GM19467 (cell line): ENCODE measurements at regions not wholly inside any gene's neighbourhood (a gene's known extent, or its start where the extent isn't known, plus 50 kb on each side); places are given as distances from the start of the nearest gene placed in this dataset.

Experiments
- ATAC-seq: cut with Tn5 transposase; IDR thresholded peaks from one replicate; pipeline ENCODE4 v1.9.1; 2021; ENCODE audit warnings: mild to moderate bottlenecking, moderate library complexity; ENCODE audit not compliant: unreplicated experiment

DNA sequence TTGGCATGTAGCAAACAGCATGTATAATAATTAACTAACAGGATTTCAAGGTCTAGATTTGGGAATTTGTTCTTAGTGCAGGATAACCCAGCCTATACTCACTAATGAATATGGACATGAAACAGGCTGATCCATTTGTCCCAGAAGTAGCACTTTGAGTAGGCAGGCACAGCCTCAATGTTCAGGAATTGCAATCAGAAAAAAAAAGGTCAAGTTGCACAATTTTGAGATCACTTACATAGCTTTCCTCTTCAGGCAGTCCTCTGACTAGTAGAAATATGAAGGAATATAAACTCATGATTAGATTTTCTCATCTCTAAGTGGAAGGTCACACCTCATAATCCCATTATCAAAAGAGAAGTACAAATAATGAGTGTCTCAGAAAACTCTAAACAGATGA, 921.4 kb upstream of the CELF2 start:
- ATAC-seq, result no peak

DNA sequence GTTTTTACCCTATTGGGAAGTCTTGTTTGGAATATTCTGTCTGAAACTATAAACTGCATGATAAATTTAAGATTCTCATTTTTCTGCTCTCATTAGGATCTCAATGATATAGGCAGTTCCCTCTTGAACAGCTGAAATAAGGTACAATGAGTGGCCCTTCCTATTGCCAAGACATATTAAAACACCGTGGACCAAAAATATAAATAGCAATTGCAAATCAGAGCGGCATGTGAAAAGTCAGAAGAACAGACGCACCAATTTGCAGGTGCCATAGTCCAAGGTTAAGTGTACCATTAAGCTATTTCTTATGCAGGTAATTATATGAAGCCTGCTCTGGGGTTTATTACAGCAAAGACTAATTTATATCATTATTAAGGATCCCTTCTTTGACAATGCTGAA, 920.8 kb upstream of the CELF2 start:
- no peak for ATAC-seq

DNA sequence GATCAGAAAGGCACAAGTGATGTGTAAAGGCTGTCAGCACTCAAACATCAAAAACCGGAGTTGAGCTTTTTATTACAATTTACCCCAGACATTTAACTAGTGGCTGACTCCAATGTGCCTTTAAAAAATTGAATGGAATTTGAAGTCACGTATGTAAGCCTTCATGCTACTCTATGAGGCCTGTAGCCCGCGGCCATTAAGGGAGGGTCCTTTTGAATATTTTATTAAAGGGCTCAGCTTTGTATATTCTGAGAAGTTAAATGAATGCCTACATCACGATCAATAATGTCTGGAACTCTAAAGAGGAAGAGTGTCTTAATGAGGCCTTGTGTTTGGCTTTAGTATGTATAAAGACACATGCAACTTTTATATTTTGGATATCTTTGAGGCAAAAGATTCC, 916.6 kb upstream of the CELF2 start:
- no peak for ATAC-seq

DNA sequence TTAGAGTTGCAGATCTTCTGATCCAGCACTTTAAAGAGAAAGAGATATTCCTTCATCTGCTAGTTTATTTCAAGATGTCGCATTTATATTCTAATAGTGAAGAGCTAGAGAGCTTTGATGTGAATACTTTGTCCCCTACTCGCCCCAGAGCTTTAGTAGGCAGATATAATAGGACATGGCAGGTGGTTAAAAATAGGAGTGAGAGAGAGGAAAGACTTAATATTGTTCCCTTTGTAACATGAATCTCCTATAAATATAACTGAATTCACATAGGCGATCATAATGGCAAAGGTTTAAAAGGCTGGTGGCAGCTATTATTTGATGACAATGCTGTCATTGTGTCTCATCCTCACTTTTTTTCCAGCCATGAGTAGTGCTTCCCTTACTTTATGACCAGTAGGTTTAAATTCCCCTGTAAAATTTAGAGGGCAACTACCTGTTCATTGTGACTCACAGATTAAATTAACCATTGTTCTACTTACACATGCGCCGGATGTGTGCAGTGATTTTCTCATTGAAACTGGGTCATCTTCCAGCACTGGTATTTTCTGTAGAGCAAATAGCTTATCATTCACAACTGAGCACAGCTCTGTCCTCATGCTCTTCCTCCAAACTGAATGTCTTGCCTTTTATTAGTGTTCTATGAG, 906.7 kb upstream of the CELF2 start:
- no peak for ATAC-seq

DNA sequence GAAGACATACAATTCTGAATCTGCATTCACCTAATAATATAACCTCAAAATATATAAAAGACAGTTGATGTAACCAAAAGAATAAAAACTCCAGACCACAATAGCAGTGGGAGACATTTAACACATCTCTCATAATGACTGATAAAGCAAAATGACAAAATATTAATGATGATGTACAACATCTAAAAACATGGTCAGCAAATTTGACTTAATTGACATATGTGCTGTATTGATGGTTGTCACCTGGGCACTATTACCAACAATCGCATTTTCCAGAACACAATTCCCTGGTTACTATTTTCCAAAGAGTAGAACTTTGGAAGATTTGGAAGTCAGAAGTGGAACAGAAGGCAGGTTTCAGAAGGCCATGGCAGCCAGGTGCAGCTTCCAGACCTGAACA, 899.5 kb upstream of the CELF2 start:
- no peak for ATAC-seq

DNA sequence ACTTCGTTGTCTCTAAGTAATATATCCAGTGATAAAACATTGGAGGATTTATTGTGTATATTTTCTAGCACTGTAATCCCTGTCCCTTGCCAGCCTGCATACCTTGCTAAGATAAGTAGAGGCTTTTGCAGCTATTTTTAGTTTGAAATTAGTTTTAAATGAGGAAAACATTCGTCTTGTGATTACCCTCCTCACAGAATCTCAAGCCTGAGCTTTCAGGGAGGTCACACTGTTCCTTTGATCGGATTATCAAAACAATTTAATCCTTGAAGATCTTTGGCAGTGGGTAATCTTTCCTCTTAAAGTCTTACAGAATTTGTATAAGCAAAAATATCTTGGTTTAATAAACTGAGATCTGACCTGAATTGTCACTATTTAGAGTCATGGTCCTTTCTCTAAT, 897.0 kb upstream of the CELF2 start:
- ATAC-seq, result no peak

DNA sequence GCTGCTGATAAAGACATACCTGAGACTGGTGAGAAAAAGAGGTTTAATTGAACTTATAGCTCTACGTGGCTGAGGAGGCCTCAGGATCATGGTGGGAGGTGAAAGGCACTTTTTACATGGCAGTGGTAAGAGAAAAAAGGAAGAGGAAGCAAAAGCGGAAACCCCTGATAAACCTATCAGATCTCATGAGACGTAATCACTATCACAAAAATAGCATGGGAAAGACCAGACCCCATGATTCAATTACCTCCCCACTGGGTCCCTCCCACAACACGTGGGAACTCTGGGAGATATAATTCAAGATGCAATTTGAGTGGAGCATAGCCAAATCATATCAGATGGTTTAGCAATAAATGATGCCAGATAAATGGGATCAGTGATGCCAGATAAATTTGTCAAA, 892.0 kb upstream of the CELF2 start:
- no peak for ATAC-seq

GRCh38 chr10:10126218-10126617, 891.5 kb upstream of the CELF2 start:
- no peak for ATAC-seq

- ATAC-seq, result no peak
Measured at GRCh38 chr10:10128387-10128786, 889.3 kb upstream of the CELF2 start.

DNA sequence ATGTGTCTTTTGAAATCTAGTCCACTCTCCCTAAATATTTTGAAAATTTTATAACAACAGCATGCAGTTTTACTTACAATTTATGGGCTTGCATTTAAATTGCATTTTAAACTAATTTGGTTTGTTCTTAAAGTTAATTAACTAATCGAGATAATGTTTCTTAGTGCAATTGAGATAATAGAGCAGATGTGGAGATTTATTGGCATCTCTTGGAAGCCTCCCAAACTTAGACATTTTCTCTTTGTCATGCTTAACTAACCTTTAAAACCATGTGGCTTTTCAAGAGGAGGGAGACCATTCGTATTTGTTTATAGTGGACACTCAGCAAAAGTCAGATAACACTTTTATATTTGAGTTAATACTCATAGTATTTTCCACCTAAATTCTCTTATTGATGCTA, 887.0 kb upstream of the CELF2 start:
- no peak for ATAC-seq

GRCh38 chr10:10132009-10132408, 885.7 kb upstream of the CELF2 start:
- no peak for ATAC-seq

DNA sequence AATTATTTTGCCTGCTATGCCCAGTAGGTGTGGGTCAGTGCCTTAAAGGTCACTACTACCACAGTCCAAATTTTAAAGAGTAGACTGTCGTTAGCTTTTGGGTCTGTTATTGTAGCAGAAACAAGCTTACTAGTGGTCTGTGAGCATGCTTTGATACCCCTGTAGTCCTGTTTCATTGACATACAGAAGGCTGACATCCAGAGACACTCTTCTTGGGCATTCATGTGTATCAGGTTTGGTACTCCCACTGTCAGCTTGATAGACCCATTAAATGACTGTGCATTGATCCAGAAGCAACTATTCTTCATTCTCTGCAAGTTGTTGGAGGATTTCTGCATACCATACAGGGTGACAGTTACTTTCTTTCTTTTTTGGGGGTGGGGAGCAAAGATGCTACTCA, 884.4 kb upstream of the CELF2 start:
- ATAC-seq, result no peak

GRCh38 chr10:10138685-10139084, 879.0 kb upstream of the CELF2 start:
- no peak for ATAC-seq

DNA sequence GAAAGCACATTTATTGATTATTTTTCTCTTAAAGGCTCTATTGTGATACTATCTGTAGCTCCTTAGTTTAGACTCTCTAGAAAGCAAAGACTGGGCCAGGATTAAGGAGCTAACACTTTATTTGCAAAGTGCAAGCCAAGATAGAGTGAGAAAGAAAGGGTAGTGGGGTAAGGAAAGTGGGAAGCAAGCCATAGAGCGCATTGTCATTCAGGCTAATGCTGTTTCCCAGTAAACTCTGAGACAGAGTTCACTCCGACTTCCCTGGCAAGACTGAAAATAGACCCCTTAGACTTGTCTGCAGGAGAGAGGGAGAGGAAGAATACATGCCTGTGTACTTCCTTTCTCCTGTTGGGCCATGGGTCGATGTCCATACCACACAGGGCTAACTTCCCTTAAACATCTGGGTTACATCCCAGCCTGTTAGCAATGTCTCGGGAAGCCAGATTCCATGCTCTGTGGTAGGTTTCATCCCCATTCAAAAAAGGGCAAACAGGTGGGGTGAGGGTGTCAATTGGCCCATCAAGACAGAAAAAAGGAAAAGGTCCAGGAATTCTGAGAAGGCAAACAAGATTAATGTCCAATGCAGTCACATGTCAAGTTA, 875.8 kb upstream of the CELF2 start:
- ATAC-seq, result no peak

- ATAC-seq, result no peak
Measured at GRCh38 chr10:10146604-10147003, 871.1 kb upstream of the CELF2 start.

DNA sequence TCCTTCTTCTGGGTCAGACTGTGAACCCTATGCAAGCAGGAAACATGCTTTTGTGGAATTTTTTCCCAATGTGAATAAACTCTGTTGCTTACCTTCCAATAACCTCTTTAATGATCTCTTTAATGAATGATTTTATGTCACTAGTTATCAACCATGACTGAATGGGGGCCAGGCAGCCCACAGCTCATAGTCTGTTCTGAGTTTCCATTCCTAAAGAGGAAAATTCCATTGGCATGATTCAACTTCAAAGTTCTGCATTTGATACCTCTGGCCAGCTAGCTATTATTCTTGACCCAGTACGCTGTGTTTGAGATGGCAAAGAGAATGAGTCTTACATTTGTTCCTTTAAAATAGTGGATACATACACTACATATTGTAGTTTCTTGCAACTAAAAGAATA, 867.8 kb upstream of the CELF2 start:
- no peak for ATAC-seq

GRCh38 chr10:10156917-10157600, 860.6 kb upstream of the CELF2 start:
- ATAC-seq, result no peak

- ATAC-seq, result no peak
Measured at GRCh38 chr10:10160821-10161312, 856.8 kb upstream of the CELF2 start.

DNA sequence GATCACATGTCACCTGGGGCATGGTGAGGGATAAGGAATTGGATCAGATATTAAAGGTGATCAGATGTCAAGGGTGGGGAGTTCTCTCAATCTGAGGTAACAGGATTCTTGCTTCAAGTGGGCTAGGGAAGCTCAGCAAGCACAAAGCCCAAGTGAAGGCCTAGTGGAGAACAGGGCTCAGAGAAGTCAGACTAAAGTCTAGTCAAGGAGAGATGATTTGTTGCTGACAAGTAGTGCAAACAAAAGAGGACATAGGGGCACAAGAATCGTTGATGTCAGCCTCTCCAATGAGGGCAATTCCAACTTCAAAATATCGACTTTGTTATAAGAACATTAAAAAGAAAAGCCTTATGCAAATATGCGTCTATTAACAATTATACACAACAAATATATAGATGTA, 852.8 kb upstream of the CELF2 start:
- ATAC-seq, result no peak

DNA sequence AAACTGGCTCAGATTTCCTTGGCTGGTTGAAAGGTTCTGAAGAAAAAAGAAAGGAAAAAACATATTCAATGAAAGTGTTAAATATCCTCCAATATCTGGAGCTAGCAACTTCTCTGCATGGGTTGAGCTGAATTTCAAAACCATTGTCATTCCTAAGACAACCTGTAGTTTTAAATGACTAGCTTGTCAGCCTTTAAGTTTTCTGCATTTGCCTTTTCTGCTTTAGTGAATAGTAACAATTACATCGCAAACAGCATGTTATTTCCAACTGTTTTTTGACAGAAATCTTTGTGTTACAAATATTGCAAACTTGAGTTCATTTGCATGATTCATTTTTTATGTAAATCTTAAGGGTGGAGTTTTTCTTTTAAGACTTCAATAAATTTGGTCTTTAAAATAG, 852.3 kb upstream of the CELF2 start:
- ATAC-seq, result no peak

DNA sequence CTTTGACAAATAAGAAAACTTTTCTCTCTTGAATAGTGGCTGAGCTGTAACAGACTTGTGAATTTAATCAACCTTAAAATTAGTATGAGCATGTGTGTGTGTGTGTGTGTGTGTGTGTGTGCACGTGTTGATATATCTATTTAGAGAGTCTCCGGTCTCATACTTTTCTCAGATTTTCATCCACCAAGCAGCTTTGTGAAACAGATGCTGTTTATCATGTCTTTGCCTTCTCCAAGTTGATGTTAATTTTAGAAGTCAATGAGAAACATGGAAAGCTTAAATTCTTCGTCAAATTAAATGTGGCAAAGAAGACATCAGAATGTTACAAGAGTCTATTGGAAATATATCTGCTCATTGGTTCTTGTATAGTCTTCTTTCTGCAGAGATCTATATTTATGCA, 839.2 kb upstream of the CELF2 start:
- ATAC-seq, result no peak

DNA sequence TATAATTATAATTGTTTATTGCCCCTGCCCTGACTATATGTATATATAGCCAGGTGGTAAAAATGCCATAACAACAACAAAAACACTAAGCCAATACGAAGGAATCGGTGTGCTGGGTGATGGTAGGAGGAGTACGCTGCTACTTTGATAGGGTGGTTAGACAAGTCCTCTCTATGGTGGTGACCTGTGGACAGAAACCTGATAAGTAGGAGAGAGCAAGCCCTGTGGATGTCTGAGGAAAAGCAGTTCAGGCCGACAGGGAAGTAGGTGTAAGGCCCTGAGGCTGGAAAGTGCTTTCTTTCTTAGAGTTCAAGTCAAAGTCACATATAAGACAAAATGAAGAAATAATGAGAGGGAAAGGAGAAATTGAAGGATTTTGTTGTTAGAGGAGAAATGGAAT, 823.8 kb upstream of the CELF2 start:
- ATAC-seq, result no peak
